HG02623 (cell line): ENCODE measurements at regions not wholly inside any gene's neighbourhood (a gene's known extent, or its start where the extent isn't known, plus 50 kb on each side); places are given as distances from the start of the nearest gene placed in this dataset.
"Not testable (repeated sequence)": the region's sequence is repeated elsewhere in the genome, so short reads cannot be mapped to it uniquely, and the experiment has no call there.

Experiments used
- ATAC-seq: cut with Tn5 transposase; IDR thresholded peaks from one replicate; pipeline ENCODE4 v1.9.1; 2021; ENCODE audit warnings: moderate library complexity; ENCODE audit not compliant: unreplicated experiment

DNA sequence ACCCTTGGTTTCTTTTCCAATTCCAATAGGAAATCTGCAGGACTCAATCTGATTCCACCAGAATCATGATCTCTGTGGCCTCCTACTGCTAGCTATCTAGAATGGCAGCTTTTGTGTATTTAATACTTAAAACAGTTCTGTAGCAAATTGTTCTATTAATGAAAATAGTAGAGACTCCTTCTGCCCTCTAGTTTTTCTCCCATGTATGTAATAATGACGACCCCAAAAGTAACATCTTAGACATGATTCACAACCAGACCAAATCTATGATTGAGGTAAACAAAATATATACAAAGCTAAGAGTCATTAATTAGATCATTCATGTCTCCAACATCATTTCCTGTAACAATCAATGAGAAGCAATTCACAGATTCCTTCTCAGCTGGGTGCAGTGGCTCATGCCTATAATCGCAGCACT is 259.1 kb upstream of the MKLN1 start:
- ATAC-seq: no peak

DNA sequence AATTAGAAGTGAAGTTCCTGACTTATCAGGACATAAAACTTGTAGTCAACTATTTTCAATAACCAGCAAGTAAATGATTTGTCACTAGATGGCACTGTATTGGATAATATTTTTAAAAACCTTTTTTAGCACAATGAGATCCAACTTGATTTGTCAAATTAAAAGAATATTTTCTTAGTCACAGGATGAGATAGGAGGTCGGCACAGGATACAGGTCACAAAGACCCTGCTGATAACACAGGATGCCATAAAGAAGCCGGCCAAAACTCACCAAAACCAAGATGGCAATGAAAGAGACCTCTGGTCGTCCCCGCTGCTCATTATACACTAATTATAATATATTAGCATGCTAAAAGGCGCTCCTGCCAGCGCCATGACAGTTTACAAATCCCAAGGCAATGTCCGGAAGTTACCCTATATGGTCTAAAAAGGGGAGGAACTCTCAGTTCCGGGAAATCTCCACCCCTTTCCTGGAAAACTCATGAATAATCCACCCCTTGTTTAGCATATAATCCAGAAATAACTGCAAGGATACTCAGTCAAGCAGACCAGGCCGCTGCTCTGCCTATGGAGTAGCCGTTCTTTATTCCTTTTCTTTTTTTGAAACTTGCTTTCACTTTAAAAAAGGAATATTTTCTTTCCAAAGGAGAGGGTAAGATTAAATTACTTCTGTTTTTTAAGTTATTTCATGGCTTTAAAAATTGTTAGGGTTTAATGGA is 255.7 kb upstream of the MKLN1 start:
- ATAC-seq: no peak

DNA sequence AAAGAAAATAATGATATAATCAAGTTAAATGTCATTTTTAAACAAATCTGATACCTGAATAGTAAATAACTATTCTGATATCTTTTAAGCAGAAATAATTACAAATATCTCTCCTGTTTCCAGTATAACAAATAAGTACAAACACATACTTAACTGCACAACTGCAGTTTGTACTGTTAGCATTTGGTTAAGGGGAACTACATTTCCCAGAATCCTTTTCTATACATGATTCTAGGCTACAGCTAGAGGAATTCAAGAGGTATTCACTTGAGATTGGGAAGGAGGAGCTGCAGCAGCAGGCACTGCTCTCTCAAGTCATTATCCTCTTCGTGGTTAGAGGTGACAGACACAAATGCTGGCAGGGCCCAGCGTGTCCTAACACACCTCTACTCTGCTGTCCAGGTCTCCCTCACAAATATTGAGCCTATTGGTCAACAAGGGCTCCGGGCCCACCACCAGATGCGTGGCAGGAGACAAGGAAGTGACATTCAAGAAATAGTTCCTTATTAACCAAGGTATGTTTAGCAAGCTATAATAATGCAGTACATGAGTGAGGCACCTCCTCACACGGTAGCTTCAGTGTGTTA is 255.1 kb upstream of the MKLN1 start:
- ATAC-seq: no peak

DNA sequence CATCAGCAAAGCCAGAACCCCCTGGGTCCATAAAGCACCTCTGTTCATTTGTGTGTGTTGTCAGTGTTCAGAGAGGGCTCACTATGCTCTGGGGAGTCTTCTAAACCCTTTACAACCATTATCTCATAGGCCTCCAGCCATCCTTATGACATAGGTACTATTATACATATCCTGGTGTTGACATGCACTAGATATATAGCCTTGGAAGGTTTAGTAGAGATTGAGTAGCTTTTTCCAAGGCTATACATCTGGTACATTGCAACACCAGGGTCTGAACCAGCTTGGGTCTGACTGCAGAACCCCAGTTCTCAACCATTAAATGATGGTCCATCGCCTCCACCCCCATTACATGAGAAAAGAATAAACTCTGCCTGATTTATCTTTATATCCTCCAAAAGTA is 253.6 kb upstream of the MKLN1 start:
- no peak for ATAC-seq

DNA sequence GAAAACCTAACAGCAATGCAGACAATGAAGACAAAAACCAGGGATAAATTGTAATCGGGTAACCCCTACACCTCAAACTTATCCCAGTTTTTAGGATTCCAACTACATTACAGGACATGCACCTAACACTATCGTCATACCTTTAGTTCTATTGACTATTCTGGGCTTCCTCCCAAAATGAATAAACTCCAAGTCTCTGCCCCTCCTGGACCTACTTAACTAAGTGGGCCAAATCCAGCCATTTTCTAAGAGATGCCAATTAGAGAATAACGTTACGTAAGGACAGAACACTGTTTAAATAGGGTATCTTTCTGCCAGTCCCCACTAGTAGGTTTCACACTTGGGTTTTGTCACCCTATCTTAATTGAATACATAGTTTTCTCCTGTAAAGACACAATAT is 253.1 kb upstream of the MKLN1 start:
- no peak for ATAC-seq

DNA sequence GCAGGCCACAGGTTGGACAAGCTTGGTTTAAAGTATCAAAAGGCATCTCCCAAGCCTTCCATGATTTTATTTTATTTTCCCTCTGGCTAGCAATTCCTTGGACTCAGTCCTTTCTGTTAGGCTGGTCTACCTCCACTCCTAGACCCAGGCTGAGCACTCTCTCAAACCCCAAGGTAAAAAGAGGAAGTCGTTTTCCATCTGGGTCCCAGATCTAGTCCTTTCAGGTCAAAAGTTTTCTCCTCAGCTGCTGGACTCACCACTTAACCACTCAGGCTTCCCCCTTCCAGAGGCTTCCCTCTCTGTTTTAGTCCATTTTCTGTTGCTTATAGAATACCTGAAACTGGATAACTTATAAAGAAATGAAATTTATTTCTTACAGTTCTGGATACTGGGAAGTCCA is 252.3 kb upstream of the MKLN1 start:
- no peak for ATAC-seq

DNA sequence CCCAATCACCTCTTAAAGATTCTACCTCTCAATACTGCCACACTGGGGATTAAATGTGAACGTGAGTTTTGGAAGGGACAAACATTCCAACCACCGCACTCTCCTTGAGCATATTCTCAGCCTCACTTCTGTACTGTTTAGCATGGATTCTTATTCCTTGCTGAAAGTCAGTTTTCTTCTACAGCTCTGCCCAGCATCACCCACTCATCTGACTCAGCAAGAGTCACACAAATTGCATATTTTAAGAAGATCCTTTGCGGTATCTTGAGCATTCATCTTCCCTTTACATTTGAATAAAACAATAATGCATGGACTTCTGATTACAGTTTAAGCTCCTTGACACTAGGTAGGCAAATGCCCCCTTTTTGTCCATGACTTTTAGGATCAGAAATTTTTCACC is 251.6 kb upstream of the MKLN1 start:
- no peak for ATAC-seq

DNA sequence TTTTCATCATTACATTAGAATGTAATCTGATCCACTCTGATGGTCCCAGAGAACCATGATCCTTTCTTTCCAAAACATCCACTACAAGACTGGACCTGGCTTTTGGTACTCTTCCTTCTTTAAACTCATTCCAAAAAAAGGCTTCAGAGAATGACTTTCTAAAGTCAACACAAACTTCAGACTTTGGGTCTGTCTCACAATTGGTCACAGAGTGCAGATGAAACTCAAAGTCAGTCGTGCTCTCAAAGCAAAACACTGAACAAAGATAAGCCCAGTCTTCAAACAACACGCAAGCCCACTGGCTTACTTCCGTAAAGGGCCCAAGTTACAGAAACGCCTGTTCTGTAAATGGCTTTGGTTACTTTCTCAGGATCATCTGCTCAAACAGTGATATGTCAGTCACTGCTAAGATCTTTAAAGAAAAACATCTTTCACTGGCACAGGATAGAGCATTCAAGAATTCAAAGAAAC is 250.9 kb upstream of the MKLN1 start:
- ATAC-seq: no peak

DNA sequence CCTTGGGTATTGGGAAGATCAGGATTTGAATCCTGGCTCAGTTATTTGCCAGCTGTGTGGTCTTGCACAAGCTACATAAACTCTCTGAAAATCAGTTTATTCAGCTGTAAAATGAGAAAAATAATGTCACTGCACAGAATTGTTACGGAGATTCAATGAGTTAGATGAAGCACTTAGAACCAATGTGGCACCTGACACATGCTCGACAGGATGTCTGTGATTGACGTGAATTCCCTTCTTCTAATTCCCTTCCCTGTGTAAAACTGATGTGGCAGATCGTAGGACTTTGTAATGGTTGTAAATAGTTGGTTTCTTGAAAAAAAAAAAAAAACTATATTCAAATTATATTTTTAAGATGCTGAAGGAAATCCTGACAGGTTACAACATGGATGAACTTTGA is 249.9 kb upstream of the MKLN1 start:
- no peak for ATAC-seq

DNA sequence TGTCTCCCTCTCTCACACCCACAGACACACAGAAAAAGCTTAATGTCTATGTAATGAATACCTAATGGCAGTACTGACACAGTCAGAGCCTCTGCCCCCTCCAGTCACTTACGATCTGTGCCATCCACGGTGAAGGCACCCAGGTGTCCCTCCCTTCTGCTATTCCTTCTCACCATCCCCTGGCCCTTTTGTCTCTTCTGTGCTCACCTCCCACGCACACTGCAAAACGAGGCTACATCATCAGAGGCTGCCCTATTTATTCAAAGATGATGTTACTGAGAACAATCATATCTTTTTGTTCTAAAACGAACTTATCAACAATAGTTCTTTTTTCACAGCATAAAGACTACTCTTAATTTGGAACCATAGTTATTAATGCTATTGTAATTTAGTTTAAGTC is 246.9 kb upstream of the MKLN1 start:
- no peak for ATAC-seq

DNA sequence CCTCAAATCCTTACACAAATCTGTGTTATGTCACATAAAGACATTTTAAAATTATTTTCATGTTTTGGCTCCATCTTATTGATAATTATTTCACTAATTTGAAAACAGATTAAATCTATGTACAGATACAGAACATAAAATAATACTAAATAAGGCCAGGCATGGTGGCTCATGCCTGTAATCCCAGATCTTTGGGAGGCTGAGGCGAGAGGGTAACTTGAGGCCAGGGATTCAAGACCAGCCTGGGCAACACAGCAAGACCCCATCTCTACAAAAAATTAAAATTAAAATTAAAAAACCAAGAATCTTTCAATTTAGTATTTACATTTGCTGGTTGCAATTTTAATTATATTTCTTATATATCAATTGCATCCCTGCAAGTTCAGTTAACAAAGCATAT is 246.4 kb upstream of the MKLN1 start:
- ATAC-seq: no peak

DNA sequence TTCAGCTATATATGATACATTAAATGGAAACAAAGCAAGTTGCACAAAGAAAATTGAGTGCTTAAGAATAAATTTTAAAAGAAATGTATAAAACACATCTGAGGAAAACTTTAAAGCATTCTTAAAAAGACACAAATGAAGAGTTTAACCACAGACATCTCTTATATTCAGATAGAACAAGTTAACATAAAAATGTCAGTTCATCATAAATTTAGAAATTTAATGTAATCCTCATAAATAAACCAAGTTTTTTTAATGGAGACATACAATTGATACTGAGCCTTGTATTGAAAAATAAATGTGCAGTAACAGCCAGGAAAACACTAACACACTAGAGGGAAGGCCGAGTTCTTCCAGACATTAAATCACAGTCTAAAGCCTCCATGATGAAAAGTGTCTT is 243.9 kb upstream of the MKLN1 start:
- ATAC-seq: no peak

DNA sequence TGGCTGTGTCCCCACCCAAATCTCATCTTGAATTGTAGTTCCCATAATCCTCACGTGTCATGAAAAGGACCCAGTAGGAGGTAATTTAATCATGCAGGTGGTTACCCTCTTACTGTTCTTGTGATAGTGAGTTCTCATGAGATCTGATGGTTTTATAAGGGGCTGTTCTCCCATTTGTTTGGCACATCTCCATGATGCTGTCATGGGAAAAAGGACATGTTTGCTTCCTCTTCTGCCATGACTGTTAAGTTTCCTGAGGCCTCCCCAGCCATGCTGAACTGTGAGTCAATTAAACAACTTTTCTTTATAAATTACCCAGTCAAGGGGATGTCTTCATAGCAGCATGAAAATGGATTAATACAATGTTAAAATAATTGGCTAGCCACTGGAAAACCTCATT is 243.3 kb upstream of the MKLN1 start:
- not testable (repeated sequence) for ATAC-seq

DNA sequence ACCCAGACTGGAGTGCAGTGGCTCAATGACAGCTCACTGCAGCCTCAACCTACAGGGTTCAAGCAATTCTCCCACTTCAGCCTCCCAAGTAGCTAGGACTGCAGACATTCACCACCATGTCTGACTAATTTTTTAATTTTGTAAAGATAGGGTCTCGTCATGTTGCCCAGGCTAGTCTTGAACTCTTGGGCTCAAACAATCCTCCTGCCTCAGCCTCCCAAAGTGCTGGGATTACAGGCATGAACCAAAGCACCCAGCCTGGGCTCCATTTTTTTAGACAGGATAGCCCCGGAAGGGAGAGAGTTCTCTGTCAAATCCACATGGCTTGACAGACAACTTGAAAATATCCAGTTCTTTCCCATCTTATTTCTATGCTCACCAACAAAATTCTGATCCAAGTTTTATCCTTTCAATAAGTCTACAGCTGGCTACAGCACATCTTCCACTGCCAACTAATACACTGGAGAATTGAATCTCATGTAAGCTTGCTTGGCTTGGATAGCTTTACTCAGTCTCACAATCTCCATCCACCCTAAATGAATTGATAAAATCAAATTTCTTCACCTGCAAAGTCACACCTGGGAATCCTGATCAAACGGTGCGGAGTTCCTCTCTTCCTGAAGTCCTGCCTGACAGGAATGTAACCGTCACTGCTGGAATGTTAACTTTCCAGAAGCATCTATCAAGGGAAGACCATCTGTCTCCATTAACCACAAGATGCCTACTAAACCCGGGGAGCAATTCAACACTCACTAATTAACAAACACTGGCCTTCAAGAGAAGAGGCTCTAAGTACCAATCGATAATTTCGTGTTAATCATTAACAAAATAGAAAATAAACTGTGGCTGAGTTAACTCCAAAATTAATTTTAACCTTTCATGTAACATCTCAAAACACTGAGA is 239.7 kb upstream of the MKLN1 start:
- ATAC-seq: no peak

DNA sequence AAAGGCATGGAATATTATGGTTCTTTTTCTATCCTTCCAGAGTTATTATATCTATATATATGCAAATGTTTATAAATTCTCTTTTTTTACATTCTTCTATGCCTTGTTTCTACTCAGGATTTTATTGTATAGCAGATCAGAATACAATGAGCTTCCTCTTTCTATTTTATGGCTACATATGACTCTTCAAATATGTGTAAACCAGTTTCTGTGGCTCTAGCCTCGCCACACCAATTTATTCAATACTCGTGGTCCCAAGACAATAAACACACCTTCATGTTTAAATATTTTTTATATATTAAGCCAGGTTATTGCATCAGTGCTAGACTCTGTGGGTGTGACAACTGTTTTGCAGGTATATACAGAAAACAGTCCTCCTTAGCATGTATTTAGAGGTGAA is 237.5 kb upstream of the MKLN1 start:
- ATAC-seq: no peak

DNA sequence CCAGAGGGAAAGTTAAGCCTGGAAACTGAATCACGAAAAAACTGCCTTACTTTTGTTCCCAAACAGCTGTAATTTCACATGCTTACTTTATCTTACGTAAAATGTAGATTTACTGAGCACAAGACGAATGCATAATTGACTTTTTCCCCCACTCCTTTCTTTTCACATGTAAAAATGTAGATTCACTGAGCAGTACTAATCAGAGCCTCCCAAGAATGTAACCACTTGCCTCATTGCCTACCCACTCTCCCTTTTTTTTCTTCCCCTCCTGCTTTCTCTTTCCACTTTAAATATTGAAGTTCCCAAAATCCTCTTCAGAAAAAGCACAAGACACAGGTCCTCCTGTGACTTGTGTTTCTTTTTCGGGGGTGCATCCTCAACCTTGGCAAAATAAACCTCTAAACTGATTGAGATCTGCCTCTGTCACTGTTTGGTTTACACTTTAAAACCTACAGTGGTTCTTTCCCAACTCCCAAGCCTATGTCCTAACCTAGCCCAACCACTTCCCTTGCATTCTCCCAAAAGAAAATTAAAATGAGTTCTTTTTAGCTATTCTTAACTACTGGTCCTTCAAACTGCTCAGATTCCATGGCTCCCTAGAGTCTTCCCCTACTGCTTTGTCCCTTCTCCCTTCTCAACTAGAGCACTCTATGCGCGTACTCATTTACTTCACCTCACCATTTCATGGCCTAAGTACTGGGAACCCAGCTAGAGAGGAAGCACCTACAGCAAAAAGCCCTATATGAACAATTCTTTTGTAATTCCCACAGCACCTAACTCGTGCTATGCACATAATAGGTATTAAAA is 236.6 kb upstream of the MKLN1 start:
- ATAC-seq: no peak

DNA sequence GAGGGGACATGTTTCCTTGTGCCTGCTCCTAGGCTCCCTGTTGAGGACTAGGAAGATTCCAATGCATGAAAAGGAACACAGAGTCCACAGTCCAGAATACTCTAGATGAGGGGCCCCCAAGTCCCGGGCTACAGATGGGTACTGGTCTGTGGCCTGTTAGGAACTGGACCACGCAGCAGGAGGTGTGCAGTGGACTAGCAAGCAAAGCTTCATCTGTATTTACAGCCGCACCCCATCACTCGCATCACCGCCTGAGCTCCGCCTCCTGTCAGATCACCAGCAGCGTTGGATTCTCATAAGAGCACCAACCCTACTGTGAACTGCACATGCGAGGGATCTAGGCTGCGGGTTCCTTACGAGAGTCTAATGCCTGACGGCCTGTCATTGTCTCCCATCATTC is 233.0 kb upstream of the MKLN1 start:
- ATAC-seq: no peak

DNA sequence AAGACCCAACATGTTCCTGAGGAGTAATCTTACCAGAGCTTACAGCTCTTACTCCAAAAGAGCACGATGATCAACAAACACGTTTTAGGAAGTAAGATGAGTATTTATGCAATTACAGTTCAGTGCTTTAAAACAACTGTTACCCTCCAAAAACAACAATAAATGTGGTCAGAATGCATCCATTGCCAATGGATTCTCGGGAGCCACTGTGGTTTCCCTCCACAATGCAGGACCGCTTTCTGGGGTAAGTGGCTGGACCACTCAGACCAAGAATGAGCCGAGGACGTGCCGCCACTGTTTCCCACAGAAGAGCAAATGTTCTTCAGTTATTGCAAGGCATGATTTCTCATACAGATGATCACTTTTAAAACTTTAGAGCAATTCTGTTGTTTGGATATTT is 232.3 kb upstream of the MKLN1 start:
- no peak for ATAC-seq

DNA sequence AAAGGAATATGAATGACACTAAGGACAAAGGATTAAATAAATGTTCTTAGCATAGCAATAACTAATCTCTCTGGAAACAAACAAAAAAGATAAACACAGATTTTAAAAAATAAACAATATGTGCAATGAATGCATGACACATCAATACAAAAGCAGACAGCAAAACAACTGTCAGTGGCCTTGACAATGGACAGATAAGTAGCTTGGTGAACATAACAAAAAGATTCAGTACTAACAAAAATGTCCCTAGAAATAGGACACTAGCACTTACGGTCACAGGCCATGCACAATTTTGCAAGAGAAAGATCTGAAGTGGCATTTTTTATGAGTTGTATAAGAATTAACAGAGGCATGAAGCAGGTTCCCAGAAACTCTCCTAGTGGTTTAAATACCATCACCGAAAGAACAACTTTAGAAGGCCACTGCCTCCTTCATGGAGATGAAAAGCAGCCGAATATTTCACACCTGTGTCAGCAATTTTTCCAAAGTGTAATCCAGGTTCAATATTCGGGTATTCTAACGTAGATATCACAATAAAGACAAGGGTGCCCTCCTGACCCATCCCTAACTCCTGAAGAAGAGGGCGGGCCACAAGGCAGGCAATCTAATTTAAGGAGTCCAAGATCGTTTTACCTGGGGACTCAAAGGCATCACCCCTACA is 231.3 kb upstream of the MKLN1 start:
- no peak for ATAC-seq

DNA sequence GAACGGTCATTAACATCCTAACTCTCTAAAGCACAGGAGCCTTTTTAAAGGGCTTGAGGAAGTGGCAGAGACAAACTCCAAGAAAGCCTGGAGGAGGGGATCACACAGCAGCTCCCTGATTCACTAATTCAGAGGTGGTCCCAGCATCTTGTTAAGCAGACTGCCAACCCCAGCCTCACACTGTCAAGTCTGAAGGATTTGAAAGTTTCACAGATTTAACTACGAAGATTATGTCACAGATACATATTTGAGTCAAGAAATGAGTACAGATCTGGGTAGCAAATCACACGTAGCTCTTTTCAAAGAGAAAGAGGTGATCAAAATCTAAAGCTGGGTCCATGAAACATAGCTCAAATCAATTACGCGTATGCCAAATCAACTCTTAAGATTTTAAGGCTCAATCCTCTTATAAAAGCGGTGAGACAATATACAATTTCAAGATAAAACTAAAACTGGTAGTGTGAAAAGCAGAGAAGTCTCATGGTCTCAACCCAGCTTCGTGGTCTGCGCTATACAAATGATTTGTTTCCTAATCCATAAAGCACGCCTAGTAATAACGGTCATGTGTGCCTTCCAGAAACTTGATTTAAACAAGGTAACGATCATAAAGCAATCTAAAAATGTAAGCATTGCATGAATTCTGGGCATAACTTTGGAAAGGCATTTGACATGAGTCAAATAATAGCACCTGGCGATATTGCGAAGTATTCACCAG is 229.9 kb upstream of the MKLN1 start:
- no peak for ATAC-seq
